Adrenal gland (tissue), 5 donors: ENCODE measurements at regions not wholly inside any gene's neighbourhood (a gene's known extent, or its start where the extent isn't known, plus 50 kb on each side); places are given as distances from the start of the nearest gene placed in this dataset.

Experiments used
- POLR2A ChIP-seq, 2 donors: fragments of 450-650 bp; IDR thresholded peaks; one replicate each; pipeline ENCODE4 v1.6.1; 2017; ENCODE audit warnings: antibody characterized with exemption in 2 of 2, mild to moderate bottlenecking in 2 of 2, moderate library complexity in 1 of 2
- TF ChIP-seq, protein P1 (sequence below), 6 experiments: fragments of 450-650 bp in 4 of 6; fragments of 200-600 bp in 2 of 6; sonication (generic) in 1 of 6; IDR thresholded peaks; 1 replicate in 5 of 6; 2 replicates in 1 of 6; pipeline versions ENCODE4 v1.5.1 to v1.8.0; 2016 to 2021; ENCODE audit warnings: antibody characterized with exemption in 6 of 6, mild to moderate bottlenecking in 2 of 6, moderate library complexity in 1 of 6
- donor health status: DM: no; HTN: no; CAD: no.

DNA sequence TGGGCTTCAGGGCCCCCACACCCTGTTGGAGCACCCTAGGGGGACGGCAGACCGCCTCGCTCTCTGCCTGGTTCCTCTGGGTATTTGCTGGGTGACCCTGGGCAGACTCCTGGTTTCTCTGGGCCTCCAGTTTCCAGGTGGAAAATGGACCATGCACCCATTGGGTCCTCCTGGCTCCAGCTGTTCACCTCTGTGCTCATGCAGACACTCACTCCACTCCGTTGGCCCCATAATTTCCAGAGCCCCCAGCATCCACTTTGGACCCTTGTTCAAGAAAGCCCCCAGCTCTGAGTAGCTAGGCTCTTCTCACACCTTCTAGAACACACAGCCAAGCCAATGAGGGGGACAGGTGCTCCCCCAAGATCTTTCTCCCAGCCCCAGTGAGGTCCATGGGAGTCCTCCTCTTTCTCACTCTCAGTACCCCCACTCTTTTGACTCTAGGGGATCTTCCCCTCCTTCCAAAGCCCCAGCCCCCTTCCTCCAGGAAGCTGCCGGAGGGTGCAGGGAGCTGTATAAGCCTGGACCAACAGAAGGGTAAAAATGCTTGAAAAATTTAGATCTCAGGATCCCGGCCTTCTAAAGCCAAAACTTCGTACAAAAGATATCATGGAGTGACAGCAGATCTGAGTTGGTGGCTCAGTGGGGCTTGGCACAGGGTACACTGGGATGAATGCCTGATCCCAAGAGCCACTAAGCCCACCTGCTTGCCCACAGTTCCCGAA is 174.8 kb upstream of the RTL1 start:
- TF ChIP-seq, protein P1, sequence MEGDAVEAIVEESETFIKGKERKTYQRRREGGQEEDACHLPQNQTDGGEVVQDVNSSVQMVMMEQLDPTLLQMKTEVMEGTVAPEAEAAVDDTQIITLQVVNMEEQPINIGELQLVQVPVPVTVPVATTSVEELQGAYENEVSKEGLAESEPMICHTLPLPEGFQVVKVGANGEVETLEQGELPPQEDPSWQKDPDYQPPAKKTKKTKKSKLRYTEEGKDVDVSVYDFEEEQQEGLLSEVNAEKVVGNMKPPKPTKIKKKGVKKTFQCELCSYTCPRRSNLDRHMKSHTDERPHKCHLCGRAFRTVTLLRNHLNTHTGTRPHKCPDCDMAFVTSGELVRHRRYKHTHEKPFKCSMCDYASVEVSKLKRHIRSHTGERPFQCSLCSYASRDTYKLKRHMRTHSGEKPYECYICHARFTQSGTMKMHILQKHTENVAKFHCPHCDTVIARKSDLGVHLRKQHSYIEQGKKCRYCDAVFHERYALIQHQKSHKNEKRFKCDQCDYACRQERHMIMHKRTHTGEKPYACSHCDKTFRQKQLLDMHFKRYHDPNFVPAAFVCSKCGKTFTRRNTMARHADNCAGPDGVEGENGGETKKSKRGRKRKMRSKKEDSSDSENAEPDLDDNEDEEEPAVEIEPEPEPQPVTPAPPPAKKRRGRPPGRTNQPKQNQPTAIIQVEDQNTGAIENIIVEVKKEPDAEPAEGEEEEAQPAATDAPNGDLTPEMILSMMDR (IDR thresholded peaks at IDR 0.05) = no peak
- TF ChIP-seq POLR2A (IDR thresholded peaks at IDR 0.05) = no peak
